ENCODE measurements at regions not wholly inside any gene's neighbourhood (a gene's known extent, or its start where the extent isn't known, plus 50 kb on each side); places are given as distances from the start of the nearest gene placed in this dataset.

GRCh38 chr5:125149527-125149926 is 403.1 kb upstream of the ZNF608 start:
- no peak for DNase-seq

- DNase-seq, result no peak
Observed at GRCh38 chr5:125150041-125150669, 403.7 kb upstream of the ZNF608 start.

- no peak for DNase-seq
Observed at GRCh38 chr5:125151150-125151900, 404.9 kb upstream of the ZNF608 start.

- no peak for DNase-seq
Observed at GRCh38 chr5:125152044-125152443, 405.6 kb upstream of the ZNF608 start.

GRCh38 chr5:125152461-125153189 is 406.2 kb upstream of the ZNF608 start:
- DNase-seq, result no peak

- no peak for DNase-seq
Observed at GRCh38 chr5:125153231-125153630, 406.8 kb upstream of the ZNF608 start.

GRCh38 chr5:125154301-125155110 is 408.1 kb upstream of the ZNF608 start:
- no peak for DNase-seq

- no peak for DNase-seq
Observed at GRCh38 chr5:125160787-125161502, 414.5 kb upstream of the ZNF608 start.

- DNase-seq, result no peak
Observed at GRCh38 chr5:125162714-125163113, 416.3 kb upstream of the ZNF608 start.

- DNase-seq, result no peak
Observed at GRCh38 chr5:125169396-125169795, 423.0 kb upstream of the ZNF608 start.

- DNase-seq, result no peak
Observed at GRCh38 chr5:125171641-125172040, 425.2 kb upstream of the ZNF608 start.

GRCh38 chr5:125175348-125176004 is 429.0 kb upstream of the ZNF608 start:
- DNase-seq, result no peak

GRCh38 chr5:125176005-125176390 is 429.6 kb upstream of the ZNF608 start:
- no peak for DNase-seq

- no peak for DNase-seq
Observed at GRCh38 chr5:125177340-125177739, 430.9 kb upstream of the ZNF608 start.

GRCh38 chr5:125179612-125180011 is 433.2 kb upstream of the ZNF608 start:
- DNase-seq, result no peak

- DNase-seq, result no peak
Observed at GRCh38 chr5:125180231-125180829, 433.9 kb upstream of the ZNF608 start.

GRCh38 chr5:125181159-125181558 is 434.7 kb upstream of the ZNF608 start:
- no peak for DNase-seq

- no peak for DNase-seq
Observed at GRCh38 chr5:125181955-125182354, 435.5 kb upstream of the ZNF608 start.

GRCh38 chr5:125185740-125186139 is 439.3 kb upstream of the ZNF608 start:
- no peak for DNase-seq

- no peak for DNase-seq
Observed at GRCh38 chr5:125186911-125187375, 440.5 kb upstream of the ZNF608 start.

GRCh38 chr5:125189531-125189941 is 443.1 kb upstream of the ZNF608 start:
- no peak for DNase-seq
